ENCODE measurements at regions not wholly inside any gene's neighbourhood (a gene's known extent, or its start where the extent isn't known, plus 50 kb on each side); places are given as distances from the start of the nearest gene placed in this dataset.
"Not testable (repeated sequence)": the region's sequence is repeated elsewhere in the genome, so short reads cannot be mapped to it uniquely, and the experiment has no call there.

- no peak for TF ChIP-seq CTCF (IDR thresholded peaks at IDR 0.05; ENCODE audit: low read depth, low read length, missing control alignments)
Measured at GRCh38 chr13:30072818-30073186, 222.4 kb upstream of the UBL3 start.

GRCh38 chr13:30071969-30072817, 221.8 kb upstream of the UBL3 start:
- H3K4me3 ChIP-seq (ENCODE audit: low read depth, low read length): no peak overlapping the region
- no peak for TF ChIP-seq CTCF (IDR thresholded peaks at IDR 0.05; ENCODE audit: low read depth, low read length, missing control alignments)
- H3K36me3 ChIP-seq (replicated peaks): no peaks in the 10 kb centered on the region
- H3K27me3 ChIP-seq (replicated peaks): no peaks in the 10 kb centered on the region
- in situ Hi-C loops (cut with HindIII; ENCODE audit: low pct_ligation_motif_present, low sequenced_read_pairs): no loop called here
- DNase-seq: no peak
- no peak overlapping the region for H3K27ac ChIP-seq

More at GRCh38 chr13:30072818-30073186, 222.4 kb upstream of the UBL3 start:
- H3K27me3 ChIP-seq (replicated peaks): no peaks in the 10 kb centered on the region
- no peak for DNase-seq
- H3K27ac ChIP-seq: no peak overlapping the region
- in situ Hi-C loops (cut with HindIII; ENCODE audit: low pct_ligation_motif_present, low sequenced_read_pairs): no loop called here
- no peaks in the 10 kb centered on the region for H3K36me3 ChIP-seq (replicated peaks)
- H3K4me3 ChIP-seq (ENCODE audit: low read depth, low read length): no peak overlapping the region

GRCh38 chr13:30065181-30065580, 214.8 kb upstream of the UBL3 start:
- Histone ChIP-seq H3K4me3 (ENCODE audit: low read depth, low read length) (no peak overlapping the region), H3K27me3 (replicated peaks) (no peaks in the 10 kb centered on the region), H3K27ac (no peak overlapping the region), H3K36me3 (replicated peaks) (no peaks in the 10 kb centered on the region)
- TF ChIP-seq CTCF (IDR thresholded peaks at IDR 0.05; ENCODE audit: low read depth, low read length, missing control alignments): no peak
- DNase-seq: no peak
- in situ Hi-C loops (cut with HindIII; ENCODE audit: low pct_ligation_motif_present, low sequenced_read_pairs): no loop called here

- no peaks in the 10 kb centered on the region for H3K36me3 ChIP-seq (replicated peaks)
- no peak overlapping the region for H3K4me3 ChIP-seq (ENCODE audit: low read depth, low read length)
- no peak overlapping the region for H3K27ac ChIP-seq
- in situ Hi-C loops (cut with HindIII; ENCODE audit: low pct_ligation_motif_present, low sequenced_read_pairs): no loop called here
- DNase-seq: no peak
- TF ChIP-seq CTCF (IDR thresholded peaks at IDR 0.05; ENCODE audit: low read depth, low read length, missing control alignments): no peak
- no peaks in the 10 kb centered on the region for H3K27me3 ChIP-seq (replicated peaks)
Measured at GRCh38 chr13:30063892-30064291, 213.5 kb upstream of the UBL3 start.

GRCh38 chr13:30061217-30061616, 210.8 kb upstream of the UBL3 start:
- no peaks in the 10 kb centered on the region for H3K36me3 ChIP-seq (replicated peaks)
- DNase-seq: no peak
- no peak overlapping the region for H3K27ac ChIP-seq
- in situ Hi-C loops (cut with HindIII; ENCODE audit: low pct_ligation_motif_present, low sequenced_read_pairs): no loop called here
- TF ChIP-seq CTCF (IDR thresholded peaks at IDR 0.05; ENCODE audit: low read depth, low read length, missing control alignments): no peak
- no peaks in the 10 kb centered on the region for H3K27me3 ChIP-seq (replicated peaks)
- H3K4me3 ChIP-seq (ENCODE audit: low read depth, low read length): no peak overlapping the region

GRCh38 chr13:30058429-30058828, 208.0 kb upstream of the UBL3 start:
- DNase-seq: no peak
- no peaks in the 10 kb centered on the region for H3K36me3 ChIP-seq (replicated peaks)

GRCh38 chr13:30054546-30054945, 204.1 kb upstream of the UBL3 start:
- DNase-seq; H3K27ac ChIP-seq; H3K27me3 ChIP-seq (replicated peaks); H3K4me3 ChIP-seq (ENCODE audit: low read depth, low read length); in situ Hi-C loops (cut with HindIII; ENCODE audit: low pct_ligation_motif_present, low sequenced_read_pairs); H3K36me3 ChIP-seq (replicated peaks): not testable (repeated sequence)

More at GRCh38 chr13:30058429-30058828, 208.0 kb upstream of the UBL3 start:
- in situ Hi-C loops (cut with HindIII; ENCODE audit: low pct_ligation_motif_present, low sequenced_read_pairs): no loop called here
- Histone ChIP-seq H3K4me3 (ENCODE audit: low read depth, low read length) (no peak overlapping the region), H3K27me3 (replicated peaks) (no peaks in the 10 kb centered on the region), H3K27ac (no peak overlapping the region)
- no peak for TF ChIP-seq CTCF (IDR thresholded peaks at IDR 0.05; ENCODE audit: low read depth, low read length, missing control alignments)
